ENCODE measurements at regions not wholly inside any gene's neighbourhood (a gene's known extent, or its start where the extent isn't known, plus 50 kb on each side); places are given as distances from the start of the nearest gene placed in this dataset.
"Not testable (repeated sequence)": the region's sequence is repeated elsewhere in the genome, so short reads cannot be mapped to it uniquely, and the experiment has no call there.

GRCh38 chr15:69673291-69673881 is 220.8 kb downstream of the RPLP1 start:
- no peak for DNase-seq (ENCODE audit: low read depth in 2 of 2)

- DNase-seq (ENCODE audit: low read depth in 2 of 2), result no peak
Measured at GRCh38 chr15:69675731-69676130, 223.1 kb downstream of the RPLP1 start.

GRCh38 chr15:69677403-69677802 is 224.8 kb downstream of the RPLP1 start:
- no peak for DNase-seq (ENCODE audit: low read depth in 2 of 2)

- no peak for DNase-seq (ENCODE audit: low read depth in 2 of 2)
Measured at GRCh38 chr15:69679623-69680228, 227.1 kb downstream of the RPLP1 start.

GRCh38 chr15:69684823-69685222 is 232.2 kb downstream of the RPLP1 start:
- DNase-seq (ENCODE audit: low read depth in 2 of 2), result not testable (repeated sequence)

- no peak for DNase-seq (ENCODE audit: low read depth in 2 of 2)
Measured at GRCh38 chr15:69685512-69686452, 233.2 kb downstream of the RPLP1 start.

GRCh38 chr15:69686626-69687025 is 234.0 kb downstream of the RPLP1 start:
- no peak for DNase-seq (ENCODE audit: low read depth in 2 of 2)

GRCh38 chr15:69689133-69689532 is 236.5 kb downstream of the RPLP1 start:
- DNase-seq (ENCODE audit: low read depth in 2 of 2), result no peak

- no peak for DNase-seq (ENCODE audit: low read depth in 2 of 2)
Measured at GRCh38 chr15:69691307-69692015, 238.8 kb downstream of the RPLP1 start.

GRCh38 chr15:69692342-69692741 is 239.7 kb downstream of the RPLP1 start:
- DNase-seq (ENCODE audit: low read depth in 2 of 2), result no peak

- DNase-seq (ENCODE audit: low read depth in 2 of 2), result no peak
Measured at GRCh38 chr15:69693059-69693458, 240.4 kb downstream of the RPLP1 start.

GRCh38 chr15:69696946-69697345 is 244.3 kb downstream of the RPLP1 start:
- DNase-seq (ENCODE audit: low read depth in 2 of 2), result no peak

GRCh38 chr15:69697916-69698315 is 245.3 kb downstream of the RPLP1 start:
- no peak for DNase-seq (ENCODE audit: low read depth in 2 of 2)

- DNase-seq (ENCODE audit: low read depth in 2 of 2), result no peak
Measured at GRCh38 chr15:69699096-69699495, 246.5 kb downstream of the RPLP1 start.

- DNase-seq (ENCODE audit: low read depth in 2 of 2), result no peak
Measured at GRCh38 chr15:69700380-69700779, 247.8 kb downstream of the RPLP1 start.

GRCh38 chr15:69701198-69701597 is 248.6 kb downstream of the RPLP1 start:
- no peak for DNase-seq (ENCODE audit: low read depth in 2 of 2)

- peak in 1 of 2 donors; percentile 60 for DNase-seq (ENCODE audit: low read depth in 2 of 2)
Measured at GRCh38 chr15:69703532-69704187, 251.0 kb downstream of the RPLP1 start.

- peak in 1 of 2 donors; percentile 36 for DNase-seq (ENCODE audit: low read depth in 2 of 2)
Measured at GRCh38 chr15:69704229-69704628, 251.6 kb downstream of the RPLP1 start.

- DNase-seq (ENCODE audit: low read depth in 2 of 2), result no peak
Measured at GRCh38 chr15:69704700-69705099, 252.1 kb downstream of the RPLP1 start.

GRCh38 chr15:69706353-69707097 is 253.9 kb downstream of the RPLP1 start:
- no peak for DNase-seq (ENCODE audit: low read depth in 2 of 2)

GRCh38 chr15:69707241-69707640 is 254.6 kb downstream of the RPLP1 start:
- not testable (repeated sequence) for DNase-seq (ENCODE audit: low read depth in 2 of 2)

All from dermis microvascular lymphatic vessel endothelial cell (primary cell).